HFFc6 (cell line): ENCODE measurements at regions not wholly inside any gene's neighbourhood (a gene's known extent, or its start where the extent isn't known, plus 50 kb on each side); places are given as distances from the start of the nearest gene placed in this dataset.

Experiments used
- DNase-seq: peaks from one replicate; pipeline ENCODE4 v3.0.0-alpha.2; 2018
- H3K27ac Mint-ChIP-seq: 2 replicates; pipeline ENCODE4 v1.8.0; 2020; ENCODE audit warnings: mild to moderate bottlenecking, mixed read lengths
- H3K27me3 Mint-ChIP-seq: 2 replicates; pipeline ENCODE4 v1.8.0; 2021; ENCODE audit warnings: mild to moderate bottlenecking, moderate library complexity, mixed read lengths; ENCODE audit not compliant: insufficient read depth
- H3K36me3 Mint-ChIP-seq: 2 replicates; pipeline ENCODE4 v1.8.0; 2021; ENCODE audit warnings: low read depth, mixed read lengths
- H3K4me1 Mint-ChIP-seq: 2 replicates; pipeline ENCODE4 v1.8.0; 2020; ENCODE audit warnings: low read depth, mixed read lengths
- H3K4me3 Mint-ChIP-seq: 2 replicates; pipeline ENCODE4 v1.8.0; 2020; ENCODE audit warnings: mild to moderate bottlenecking, moderate library complexity, mixed read lengths
- H3K9me3 Mint-ChIP-seq: 2 replicates; pipeline ENCODE4 v1.8.0; 2020; ENCODE audit warnings: mild to moderate bottlenecking, mixed read lengths
- CTCF ChIP-seq: fragments of 200-600 bp; sonication (generic); IDR thresholded peaks from 2 replicates; pipeline ENCODE4 v1.5.0; 2021; ENCODE audit warnings: antibody characterized with exemption, mild to moderate bottlenecking

DNA sequence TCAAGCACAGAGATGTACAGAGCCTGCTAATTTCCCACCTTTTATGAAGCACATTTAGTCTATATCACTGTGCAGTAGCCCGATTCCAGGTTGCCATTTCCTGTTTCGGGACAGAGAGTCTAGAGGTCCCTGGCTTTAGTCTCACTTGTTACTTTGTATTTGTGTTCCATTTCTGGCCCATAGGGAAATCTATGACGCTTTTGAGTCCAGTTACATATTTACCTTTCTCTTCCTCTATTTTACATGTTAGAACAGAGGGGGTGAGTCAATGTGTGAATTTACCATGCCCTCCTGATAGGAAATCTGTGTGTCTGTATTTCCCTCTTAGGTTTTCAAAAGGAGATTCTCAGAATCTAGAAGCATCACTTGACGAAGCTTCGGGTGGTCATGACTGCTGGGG is 227.1 kb upstream of the ZFHX3 start:
- Mint-ChIP-seq H3K27ac (no peak overlapping the region), H3K9me3 (peaks cover 5% of the 10 kb centered on the region; the same call in 1 of the 2 replicates), H3K4me3 (no peak overlapping the region), H3K4me1 (no peaks in the 10 kb centered on the region), H3K36me3 (no peaks in the 10 kb centered on the region), H3K27me3 (peaks cover 19% of the 10 kb centered on the region)
- no peak for TF ChIP-seq CTCF
- DNase-seq = no peak

- Mint-ChIP-seq H3K27me3 (peaks cover 19% of the 10 kb centered on the region), H3K36me3 (no peaks in the 10 kb centered on the region), H3K4me1 (no peaks in the 10 kb centered on the region), H3K27ac (no peak overlapping the region), H3K9me3 (peaks cover 5% of the 10 kb centered on the region; the same call in 1 of the 2 replicates), H3K4me3 (no peak overlapping the region)
- DNase-seq = no peak
- TF ChIP-seq CTCF = no peak
These were observed 226.2 kb upstream of the ZFHX3 start for GRCh38 chr16:73274140-73274539.

- peak; percentile 40; the same call in 1 of the 2 replicates for TF ChIP-seq CTCF
- no peak overlapping the region for H3K4me3 Mint-ChIP-seq
- no peaks in the 10 kb centered on the region for H3K4me1 Mint-ChIP-seq
- no peak for DNase-seq
- no peaks in the 10 kb centered on the region for H3K36me3 Mint-ChIP-seq
- no peaks in the 10 kb centered on the region for H3K9me3 Mint-ChIP-seq
- no peak overlapping the region for H3K27ac Mint-ChIP-seq
- peaks cover 25% of the 10 kb centered on the region for H3K27me3 Mint-ChIP-seq
These were observed 220.6 kb upstream of the ZFHX3 start for GRCh38 chr16:73268366-73268993.

- no peak for DNase-seq
- Mint-ChIP-seq H3K27me3 (peaks cover 21% of the 10 kb centered on the region), H3K27ac (no peak overlapping the region), H3K36me3 (no peaks in the 10 kb centered on the region), H3K4me1 (no peaks in the 10 kb centered on the region), H3K9me3 (no peaks in the 10 kb centered on the region), H3K4me3 (no peak overlapping the region)
- no peak for TF ChIP-seq CTCF
These were observed 218.0 kb upstream of the ZFHX3 start for GRCh38 chr16:73265935-73266334.

DNA sequence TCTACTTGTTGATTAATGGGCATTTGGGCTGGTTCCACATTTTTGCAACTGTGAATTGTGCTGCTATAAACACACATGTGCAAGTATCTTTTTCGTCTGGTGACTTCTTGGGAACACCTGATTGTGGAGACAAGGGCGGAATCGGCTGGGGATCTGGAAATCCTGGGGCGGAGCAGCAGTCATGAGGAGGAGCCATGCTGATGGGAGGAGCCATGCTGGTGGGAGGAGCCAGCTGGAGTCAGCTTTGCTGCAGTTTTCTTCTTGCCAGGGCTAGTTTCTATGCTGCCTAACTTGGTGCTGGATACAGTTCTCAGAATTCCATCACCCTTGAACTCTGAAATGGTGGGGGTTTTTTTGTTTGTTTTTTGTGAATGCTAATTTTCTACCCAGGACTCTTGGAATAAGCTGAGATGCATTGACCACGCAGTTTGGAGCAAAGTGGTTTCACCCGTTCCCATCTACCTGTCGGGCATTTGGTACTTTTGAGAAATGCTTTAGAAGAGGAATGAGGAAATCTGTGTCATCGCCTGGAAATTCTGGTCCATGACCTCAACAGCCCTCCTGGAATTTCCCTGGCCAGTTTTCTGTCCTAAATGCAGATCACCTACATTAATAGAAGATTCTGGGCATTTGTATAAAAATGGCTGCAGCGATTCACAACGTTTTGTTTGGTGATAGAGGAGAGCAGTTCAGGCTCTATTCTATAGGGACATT is 217.4 kb upstream of the ZFHX3 start:
- TF ChIP-seq CTCF = no peak
- no peak overlapping the region for H3K4me3 Mint-ChIP-seq
- no peak overlapping the region for H3K27ac Mint-ChIP-seq
- no peaks in the 10 kb centered on the region for H3K9me3 Mint-ChIP-seq
- peaks cover 20% of the 10 kb centered on the region for H3K27me3 Mint-ChIP-seq
- DNase-seq = no peak
- no peaks in the 10 kb centered on the region for H3K4me1 Mint-ChIP-seq
- no peaks in the 10 kb centered on the region for H3K36me3 Mint-ChIP-seq
